LNCAP (cell line): ENCODE measurements at regions not wholly inside any gene's neighbourhood (a gene's known extent, or its start where the extent isn't known, plus 50 kb on each side); places are given as distances from the start of the nearest gene placed in this dataset.

Experiments used
- CTCF ChIP-seq: fragments of 450-650 bp; IDR thresholded peaks from 2 replicates; pipeline ENCODE4 v1.5.1; 2017; ENCODE audit warnings: mild to moderate bottlenecking

GRCh38 chr15:31516874-31517273 lies 190.2 kb downstream of the KLF13 start:
- no peak for TF ChIP-seq CTCF

GRCh38 chr15:31517711-31518110 lies 191.1 kb downstream of the KLF13 start:
- TF ChIP-seq CTCF: no peak

GRCh38 chr15:31522028-31522427 lies 195.4 kb downstream of the KLF13 start:
- no peak for TF ChIP-seq CTCF

- no peak for TF ChIP-seq CTCF
Measured at GRCh38 chr15:31523027-31523654, 196.5 kb downstream of the KLF13 start.

- TF ChIP-seq CTCF: no peak
Measured at GRCh38 chr15:31523655-31524049, 197.0 kb downstream of the KLF13 start.

- no peak for TF ChIP-seq CTCF
Measured at GRCh38 chr15:31525185-31525695, 198.6 kb downstream of the KLF13 start.

- no peak for TF ChIP-seq CTCF
Measured at GRCh38 chr15:31525988-31526665, 199.5 kb downstream of the KLF13 start.
